ENCODE measurements at regions not wholly inside any gene's neighbourhood (a gene's known extent, or its start where the extent isn't known, plus 50 kb on each side); places are given as distances from the start of the nearest gene placed in this dataset.

GRCh38 chr6:158908606-158909005 is 89.4 kb upstream of the EZR start:
- H3K36me3 ChIP-seq (ENCODE audit: control insufficient read depth, insufficient read depth, low read length): no peaks in the 10 kb centered on the region
- no peak for DNase-seq
- Mint-ChIP-seq H3K4me3 (no peak overlapping the region), H3K4me1 (peaks cover 18% of the 10 kb centered on the region), H3K27ac (no peak overlapping the region), H3K36me3 (ENCODE audit: low read depth) (no peaks in the 10 kb centered on the region), H3K27me3 (ENCODE audit: insufficient read depth) (no peaks in the 10 kb centered on the region), H3K9me3 (peaks cover 34% of the 10 kb centered on the region)
- H3K4me3 ChIP-seq (ENCODE audit: low read length): no peak overlapping the region
- TF ChIP-seq, protein P1, sequence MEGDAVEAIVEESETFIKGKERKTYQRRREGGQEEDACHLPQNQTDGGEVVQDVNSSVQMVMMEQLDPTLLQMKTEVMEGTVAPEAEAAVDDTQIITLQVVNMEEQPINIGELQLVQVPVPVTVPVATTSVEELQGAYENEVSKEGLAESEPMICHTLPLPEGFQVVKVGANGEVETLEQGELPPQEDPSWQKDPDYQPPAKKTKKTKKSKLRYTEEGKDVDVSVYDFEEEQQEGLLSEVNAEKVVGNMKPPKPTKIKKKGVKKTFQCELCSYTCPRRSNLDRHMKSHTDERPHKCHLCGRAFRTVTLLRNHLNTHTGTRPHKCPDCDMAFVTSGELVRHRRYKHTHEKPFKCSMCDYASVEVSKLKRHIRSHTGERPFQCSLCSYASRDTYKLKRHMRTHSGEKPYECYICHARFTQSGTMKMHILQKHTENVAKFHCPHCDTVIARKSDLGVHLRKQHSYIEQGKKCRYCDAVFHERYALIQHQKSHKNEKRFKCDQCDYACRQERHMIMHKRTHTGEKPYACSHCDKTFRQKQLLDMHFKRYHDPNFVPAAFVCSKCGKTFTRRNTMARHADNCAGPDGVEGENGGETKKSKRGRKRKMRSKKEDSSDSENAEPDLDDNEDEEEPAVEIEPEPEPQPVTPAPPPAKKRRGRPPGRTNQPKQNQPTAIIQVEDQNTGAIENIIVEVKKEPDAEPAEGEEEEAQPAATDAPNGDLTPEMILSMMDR (conservative IDR thresholded peaks at IDR 0.05): no peak
- H3K9ac ChIP-seq (ENCODE audit: extremely low read depth, low read length, poor library complexity, severe bottlenecking): no peak overlapping the region
- H3K27me3 ChIP-seq (ENCODE audit: control insufficient read depth, insufficient read depth, low read length, poor library complexity, severe bottlenecking): no peaks in the 10 kb centered on the region
- 78% methylated on average over 1 of the region's 1 CpG; no CpG with 5 or more reads in 1 of the 2 experiments for WGBS, 2 experiments (ENCODE audit: insufficient coverage in 1 of 2, insufficient read length in 1 of 2)
- peaks cover 19% of the 10 kb centered on the region for H3K9me3 ChIP-seq (ENCODE audit: control insufficient read depth, low read length)
- no peaks in the 10 kb centered on the region for H3K4me1 ChIP-seq (ENCODE audit: control insufficient read depth, insufficient read depth, low read length)
- H3K27ac ChIP-seq (ENCODE audit: low read depth, low read length): no peak overlapping the region

DNA sequence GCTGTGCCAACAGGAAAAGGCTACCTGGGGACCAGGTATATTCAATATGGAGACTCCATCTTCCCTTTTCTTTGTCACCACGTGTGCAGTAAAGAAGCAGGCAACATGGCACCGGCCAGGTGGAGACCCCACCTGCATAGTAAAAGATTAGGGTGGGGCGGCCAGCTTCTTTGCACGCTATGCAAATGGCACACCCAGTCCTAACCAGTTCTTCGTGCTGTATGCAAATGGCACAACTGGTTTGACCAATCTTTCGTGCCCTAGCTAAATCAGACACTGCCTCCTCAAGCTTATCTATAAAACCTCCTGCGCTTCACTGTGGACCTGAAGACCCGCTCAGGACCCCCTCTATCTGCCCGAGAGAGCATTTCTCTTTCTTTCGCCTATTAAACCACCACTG is 88.8 kb upstream of the EZR start:
- Mint-ChIP-seq H3K4me1 (peaks cover 18% of the 10 kb centered on the region), H3K27me3 (ENCODE audit: insufficient read depth) (no peaks in the 10 kb centered on the region), H3K36me3 (ENCODE audit: low read depth) (no peaks in the 10 kb centered on the region), H3K4me3 (no peak overlapping the region), H3K27ac (no peak overlapping the region), H3K9me3 (peaks cover 34% of the 10 kb centered on the region)
- H3K36me3 ChIP-seq (ENCODE audit: control insufficient read depth, insufficient read depth, low read length): no peaks in the 10 kb centered on the region
- H3K27ac ChIP-seq (ENCODE audit: low read depth, low read length): no peak overlapping the region
- DNase-seq: no peak
- no peak overlapping the region for H3K9ac ChIP-seq (ENCODE audit: extremely low read depth, low read length, poor library complexity, severe bottlenecking)
- peaks cover 19% of the 10 kb centered on the region for H3K9me3 ChIP-seq (ENCODE audit: control insufficient read depth, low read length)
- no peaks in the 10 kb centered on the region for H3K4me1 ChIP-seq (ENCODE audit: control insufficient read depth, insufficient read depth, low read length)
- no peak overlapping the region for H3K4me3 ChIP-seq (ENCODE audit: low read length)
- TF ChIP-seq, protein P1 (conservative IDR thresholded peaks at IDR 0.05): peak; percentile 17
- H3K27me3 ChIP-seq (ENCODE audit: control insufficient read depth, insufficient read depth, low read length, poor library complexity, severe bottlenecking): no peaks in the 10 kb centered on the region
- WGBS, 2 experiments (ENCODE audit: insufficient coverage in 1 of 2, insufficient read length in 1 of 2): 90 to 94% methylated on average over 9 to 10 of the region's 10 CpGs

- Mint-ChIP-seq H3K27ac (no peak overlapping the region), H3K27me3 (ENCODE audit: insufficient read depth) (no peaks in the 10 kb centered on the region), H3K4me1 (peaks cover 17% of the 10 kb centered on the region), H3K9me3 (peaks cover 34% of the 10 kb centered on the region), H3K4me3 (no peak overlapping the region), H3K36me3 (ENCODE audit: low read depth) (no peaks in the 10 kb centered on the region)
- TF ChIP-seq, protein P1 (conservative IDR thresholded peaks at IDR 0.05): no peak
- Histone ChIP-seq H3K27me3 (ENCODE audit: control insufficient read depth, insufficient read depth, low read length, poor library complexity, severe bottlenecking) (no peaks in the 10 kb centered on the region), H3K9ac (ENCODE audit: extremely low read depth, low read length, poor library complexity, severe bottlenecking) (no peak overlapping the region), H3K27ac (ENCODE audit: low read depth, low read length) (no peak overlapping the region), H3K4me1 (ENCODE audit: control insufficient read depth, insufficient read depth, low read length) (no peaks in the 10 kb centered on the region), H3K4me3 (ENCODE audit: low read length) (no peak overlapping the region), H3K9me3 (ENCODE audit: control insufficient read depth, low read length) (peaks cover 19% of the 10 kb centered on the region), H3K36me3 (ENCODE audit: control insufficient read depth, insufficient read depth, low read length) (no peaks in the 10 kb centered on the region)
- DNase-seq: no peak
- 95% methylated on average over 2 to 4 of the region's 4 CpGs for WGBS, 2 experiments (ENCODE audit: insufficient coverage in 1 of 2, insufficient read length in 1 of 2)
Measured at GRCh38 chr6:158906926-158907325, 87.8 kb upstream of the EZR start.

All from endodermal cell (in vitro differentiated cells).